ENCODE measurements at regions not wholly inside any gene's neighbourhood (a gene's known extent, or its start where the extent isn't known, plus 50 kb on each side); places are given as distances from the start of the nearest gene placed in this dataset.

DNA sequence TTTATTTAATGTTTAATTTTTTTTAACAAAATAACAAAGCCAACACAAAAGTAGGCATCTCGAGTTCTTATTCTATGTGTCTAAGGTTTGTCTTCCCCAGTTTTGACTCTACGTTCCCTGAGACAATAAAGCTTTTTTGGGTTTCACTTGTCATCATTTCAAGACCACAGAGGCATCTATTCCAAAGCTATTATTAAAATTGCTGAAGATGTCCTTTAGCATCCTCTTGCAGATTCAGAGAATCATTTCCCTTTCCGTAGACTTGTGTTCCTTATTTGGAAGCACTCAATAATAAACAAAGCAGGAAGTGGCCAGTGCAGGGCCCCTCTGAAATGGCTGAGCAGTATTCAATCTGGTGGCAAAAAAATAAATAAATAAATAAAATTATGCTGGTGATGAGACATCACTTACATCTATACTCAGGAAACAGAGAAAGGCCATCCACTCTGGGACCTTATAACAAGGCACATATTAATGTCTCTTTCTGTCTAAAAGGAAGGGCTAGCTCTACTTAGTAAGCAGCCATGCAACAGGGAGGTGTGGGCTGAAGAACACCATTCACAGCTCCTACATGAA is 362.3 kb downstream of the WDR72 start:
- no peak for DNase-seq

DNA sequence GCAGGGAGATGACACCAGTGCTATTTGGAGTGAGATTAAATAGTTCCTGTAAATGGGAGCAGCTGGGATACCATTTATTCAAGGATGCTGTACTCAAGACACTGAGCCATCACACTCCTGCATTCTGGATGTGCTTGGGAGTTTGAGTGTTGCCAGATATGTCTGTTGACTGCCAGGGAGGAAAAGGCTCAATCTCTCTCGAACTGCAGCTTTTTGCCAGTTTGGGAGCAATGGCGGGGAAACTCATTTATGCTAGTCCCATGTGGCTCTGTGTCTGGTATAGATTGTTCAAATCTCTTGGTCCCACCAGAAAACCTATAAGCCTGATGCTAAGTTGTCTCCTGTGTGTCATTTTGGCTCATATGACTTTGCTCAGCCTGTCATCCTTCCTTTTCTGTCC is 363.6 kb downstream of the WDR72 start:
- no peak for DNase-seq

DNA sequence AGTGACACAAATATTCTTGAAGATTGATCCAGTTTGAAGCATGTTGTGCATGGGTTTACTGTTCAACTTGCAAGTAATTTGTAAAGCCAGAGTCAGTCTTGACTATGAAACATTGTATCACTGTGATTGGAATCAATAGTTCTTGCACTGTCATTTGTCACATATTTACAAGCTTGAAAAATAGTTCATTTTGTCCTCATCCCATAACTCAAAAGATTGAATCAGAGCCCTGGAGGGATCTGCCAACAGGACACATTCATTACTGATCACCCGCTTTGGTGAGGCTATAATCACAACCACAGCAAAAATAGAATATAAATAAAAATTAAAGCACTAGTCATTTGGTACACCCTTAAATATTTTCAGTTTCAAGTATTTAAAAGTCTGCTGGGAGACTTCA is 368.9 kb downstream of the WDR72 start:
- DNase-seq, result no peak

DNA sequence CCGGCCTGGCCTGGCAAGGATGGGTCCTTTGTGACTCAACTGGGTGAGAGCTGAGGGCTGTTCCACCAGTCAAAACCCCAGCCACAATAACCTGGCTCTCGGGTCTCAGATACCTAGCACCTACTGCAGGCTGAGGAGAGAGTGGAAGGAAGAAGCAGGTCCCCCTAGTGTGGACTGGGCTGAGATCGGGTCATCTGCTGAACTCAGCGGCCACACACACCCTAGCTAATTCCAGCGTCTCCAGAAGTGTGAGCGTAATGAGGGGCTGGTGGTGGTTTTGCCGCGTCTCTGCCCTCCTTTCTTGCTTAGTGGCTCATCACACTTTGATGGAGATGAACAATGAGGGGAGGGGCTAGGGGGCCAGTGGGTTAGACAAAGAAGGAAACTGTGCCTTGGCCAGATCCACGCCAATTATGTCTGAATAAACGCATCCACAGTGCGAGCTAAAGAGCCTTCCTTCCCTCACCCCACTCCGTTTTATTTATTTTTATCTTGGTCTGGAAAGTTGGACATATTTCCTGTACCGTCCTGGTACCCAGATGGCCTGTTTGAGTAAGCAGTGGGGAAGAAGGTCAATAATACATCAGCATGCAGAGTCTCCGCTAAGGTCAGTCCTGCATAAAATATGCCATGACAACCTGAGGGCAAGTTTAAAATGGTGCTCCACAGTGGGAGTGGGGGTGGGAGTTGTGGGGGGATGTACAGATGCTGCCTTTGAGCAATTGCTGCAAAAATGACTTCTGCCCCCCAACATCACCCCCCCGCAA is 370.0 kb downstream of the WDR72 start:
- DNase-seq, result no peak

DNA sequence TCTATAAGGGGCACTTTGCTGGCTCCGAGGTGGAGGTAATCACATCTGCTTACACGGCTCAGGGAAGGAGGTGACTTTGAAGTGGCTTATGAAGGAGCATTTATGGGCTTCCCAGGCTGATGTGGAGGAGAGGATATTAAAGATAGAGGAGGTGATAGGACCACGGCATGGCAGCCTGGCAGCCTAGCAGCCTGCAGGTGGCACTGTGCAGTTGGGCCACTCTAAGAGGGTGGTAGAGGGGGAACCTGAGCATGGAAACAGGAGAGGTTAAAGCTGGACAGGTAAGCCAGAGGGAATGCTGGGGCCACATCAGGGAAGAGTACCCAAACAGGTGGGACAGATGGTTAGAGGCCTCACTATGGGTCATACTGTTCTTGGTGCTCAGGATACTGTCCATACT is 375.0 kb downstream of the WDR72 start:
- no peak for DNase-seq

DNA sequence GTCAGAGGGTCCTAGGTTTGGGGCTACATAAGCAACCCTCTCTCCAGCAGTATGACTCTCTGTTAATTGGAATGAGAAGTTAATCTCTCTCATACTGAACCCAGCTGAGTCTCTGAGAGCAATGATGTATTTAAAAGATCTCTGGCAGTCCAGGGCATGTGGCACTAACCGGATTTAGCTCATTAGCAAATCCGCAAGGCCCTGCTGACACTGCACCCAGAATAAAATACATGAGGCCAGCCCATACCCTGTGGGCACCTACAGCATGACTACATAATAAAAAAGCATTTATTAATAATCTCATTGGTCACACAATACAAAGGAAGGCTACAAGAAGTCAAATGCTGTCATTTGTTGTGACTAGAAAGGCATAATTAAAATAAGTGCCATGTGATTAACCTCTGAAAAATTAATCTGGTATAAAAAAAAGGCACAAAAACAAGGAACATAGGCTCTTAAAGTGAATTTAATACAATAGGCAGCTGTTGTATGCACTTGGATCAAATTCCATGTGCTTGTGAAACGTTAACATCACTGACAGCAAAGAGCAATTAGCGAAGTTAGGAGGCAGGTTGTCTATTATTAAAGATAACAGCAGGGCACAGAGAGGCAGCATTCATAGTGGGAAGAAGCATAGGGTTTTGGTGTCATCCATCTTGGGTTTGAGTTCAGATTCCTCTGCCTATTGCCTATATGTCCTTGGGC is 381.2 kb downstream of the WDR72 start:
- no peak for DNase-seq

DNA sequence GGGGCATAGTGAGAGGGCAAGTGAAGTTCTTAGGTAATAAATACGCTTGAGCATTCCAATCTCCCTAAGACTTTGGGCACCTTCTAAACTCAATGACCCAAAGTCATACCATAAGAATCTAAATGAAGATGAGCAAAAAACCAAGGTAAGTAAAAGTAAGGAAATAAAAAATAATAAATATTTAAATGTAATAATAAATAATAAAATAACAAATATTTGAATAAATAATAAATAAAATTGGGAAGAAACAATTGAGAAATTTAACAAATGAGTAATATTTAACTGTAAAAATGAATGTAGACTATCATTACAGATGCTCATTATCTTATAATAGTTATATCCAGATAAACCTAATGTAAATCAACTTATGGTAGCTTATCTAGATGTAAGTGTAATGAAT is 391.7 kb downstream of the WDR72 start:
- DNase-seq, result no peak

DNA sequence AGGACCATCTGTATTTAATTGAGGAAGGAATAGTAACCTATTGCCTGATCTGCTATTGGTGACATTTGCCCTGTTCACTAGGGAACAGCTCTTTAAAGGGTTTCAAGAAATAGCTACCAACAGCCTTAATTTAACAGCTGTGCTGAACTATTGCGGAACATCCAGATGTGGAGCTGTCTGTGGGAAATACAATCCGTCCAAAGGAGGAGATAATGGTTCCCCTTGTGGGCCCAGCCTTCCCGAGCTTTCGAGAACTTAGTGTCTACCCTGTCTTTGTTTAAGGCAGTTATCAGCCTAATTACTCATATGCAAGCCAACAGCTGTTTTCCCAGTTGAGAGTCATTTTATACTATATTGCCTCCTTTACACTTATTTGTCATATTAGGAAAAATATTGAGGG is 398.6 kb downstream of the WDR72 start:
- DNase-seq, result no peak

DNA sequence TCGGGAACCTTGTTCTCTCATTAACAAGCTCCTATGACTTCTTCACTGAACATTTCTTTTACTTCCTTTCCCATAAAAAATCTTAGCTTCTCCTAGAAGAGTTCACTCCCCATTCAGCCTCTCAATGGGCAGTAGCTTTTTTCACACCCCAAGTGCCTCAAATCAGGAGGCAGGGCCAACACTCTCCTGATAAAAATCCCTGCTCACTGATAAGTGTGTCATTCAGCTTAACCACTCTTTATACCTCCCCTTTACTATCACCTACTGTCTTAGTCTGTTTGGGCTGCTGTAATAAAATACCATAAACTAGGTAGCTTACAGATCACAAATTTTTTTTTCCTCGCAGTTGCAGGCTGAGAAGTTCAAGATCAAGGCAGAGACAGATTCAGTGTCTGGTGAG is 400.4 kb downstream of the WDR72 start:
- DNase-seq, result no peak

DNA sequence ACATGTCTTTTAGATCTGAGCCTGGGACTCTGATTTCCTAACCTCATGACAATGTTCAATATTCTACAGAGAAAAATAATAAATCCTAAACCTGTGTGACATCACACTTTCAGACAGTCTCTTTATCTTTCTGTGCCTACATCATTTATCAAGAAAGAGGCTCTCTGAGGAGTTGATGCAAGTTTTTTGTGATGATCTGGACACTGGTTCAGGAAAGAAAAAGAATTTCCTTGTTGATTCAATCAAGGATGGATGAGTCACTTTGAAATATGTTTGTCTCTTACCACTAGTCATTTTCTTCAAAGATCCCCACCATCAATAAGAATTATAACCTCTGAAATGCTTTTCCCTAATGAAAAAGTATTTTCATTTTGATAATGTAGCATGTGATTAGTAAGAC is 404.6 kb downstream of the WDR72 start:
- DNase-seq, result no peak

DNA sequence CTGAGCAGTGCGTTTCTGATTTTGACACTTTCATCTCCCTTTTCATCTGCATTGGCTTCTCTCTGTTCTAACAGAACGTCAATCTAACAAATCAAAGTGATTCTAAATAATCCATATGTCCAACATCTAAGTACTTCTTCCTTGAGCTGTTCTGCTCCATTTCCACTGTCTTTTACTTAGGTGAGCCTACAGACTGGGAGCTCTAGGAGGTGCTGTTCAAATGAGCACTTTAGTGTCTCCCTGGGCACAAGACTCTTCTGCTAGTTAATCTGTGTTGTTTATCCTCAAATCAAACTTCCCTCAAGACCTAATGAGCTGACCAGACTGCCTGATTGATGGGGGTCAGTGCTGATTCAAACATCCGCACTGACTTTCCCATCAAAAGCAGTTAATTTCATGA is 408.1 kb downstream of the WDR72 start:
- DNase-seq, result no peak

DNA sequence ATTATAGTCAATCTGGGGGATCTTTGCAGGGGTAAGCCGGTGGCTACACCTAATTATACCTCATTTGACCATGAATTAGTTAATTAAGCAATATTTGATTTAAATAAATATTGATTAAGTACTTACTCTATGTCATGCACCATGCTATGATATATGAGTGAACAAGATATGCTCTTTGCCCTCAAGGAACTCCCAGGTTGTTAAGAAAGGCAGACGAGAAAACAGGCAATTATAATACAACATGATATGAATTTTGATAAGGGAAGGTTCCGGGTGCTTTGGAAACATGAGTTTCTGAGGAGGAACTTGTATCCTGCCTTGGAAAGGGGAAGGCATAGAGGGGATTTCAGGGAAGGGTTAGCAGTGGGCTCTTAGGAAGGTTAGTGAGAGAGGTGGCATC is 412.9 kb downstream of the WDR72 start:
- no peak for DNase-seq

DNA sequence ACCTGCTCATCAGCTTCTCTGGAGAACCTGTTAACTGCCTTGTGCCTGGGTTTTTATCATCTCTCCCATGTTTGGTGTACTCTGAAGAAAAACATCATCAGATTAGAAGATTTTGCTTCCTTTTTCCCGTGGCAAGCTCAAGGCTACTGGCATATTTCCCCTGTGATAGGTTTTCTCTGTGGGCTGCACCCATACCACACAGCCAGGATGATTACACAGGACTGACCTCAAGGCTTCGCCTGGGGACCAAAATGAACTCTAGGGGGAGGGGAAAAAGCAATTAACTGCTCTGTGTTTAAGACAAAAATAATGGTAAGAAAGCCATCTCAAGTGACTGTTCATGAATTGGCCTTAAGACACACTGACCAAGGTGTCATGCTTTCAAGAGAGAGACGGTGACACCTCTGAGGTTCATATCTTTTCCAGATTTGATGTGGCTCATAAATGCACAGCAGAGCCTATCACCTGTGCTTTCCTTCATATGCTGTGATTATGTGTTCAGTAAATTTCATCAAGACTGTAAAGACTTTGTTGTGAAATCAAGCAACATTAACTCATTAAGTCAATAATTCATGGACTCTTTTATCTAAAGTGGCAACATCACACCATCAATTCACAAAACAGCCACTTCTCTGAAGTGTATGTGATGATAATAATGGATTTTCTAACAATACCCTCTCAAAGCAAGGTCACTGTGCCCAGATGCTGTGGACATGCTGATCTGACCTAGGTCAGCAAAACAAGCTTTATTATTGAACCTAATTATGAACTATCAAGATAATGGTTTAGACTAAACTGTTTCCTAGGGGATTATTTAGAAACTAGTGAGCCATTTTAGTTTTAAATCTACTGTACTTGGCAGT is 427.9 kb downstream of the WDR72 start:
- no peak for DNase-seq

DNA sequence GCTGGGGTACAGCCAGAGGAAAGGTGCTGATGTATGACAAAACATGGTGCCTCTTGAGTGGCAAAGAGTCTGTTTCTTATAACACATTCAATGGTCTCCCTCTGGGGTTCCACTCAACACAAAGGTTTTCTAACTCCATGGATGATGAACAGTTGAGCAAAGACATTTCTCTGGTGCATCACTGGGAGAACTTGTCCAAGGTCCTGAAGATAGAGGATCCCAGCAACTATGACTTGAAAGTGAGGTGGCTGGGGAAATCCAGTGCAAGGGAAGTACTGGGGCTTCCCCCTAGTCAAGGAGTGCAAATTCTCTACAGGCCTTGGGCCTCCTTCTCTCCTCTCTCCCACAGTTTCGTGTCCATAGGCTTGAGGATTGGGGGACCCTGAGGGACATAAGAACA is 431.1 kb downstream of the WDR72 start:
- no peak for DNase-seq

DNA sequence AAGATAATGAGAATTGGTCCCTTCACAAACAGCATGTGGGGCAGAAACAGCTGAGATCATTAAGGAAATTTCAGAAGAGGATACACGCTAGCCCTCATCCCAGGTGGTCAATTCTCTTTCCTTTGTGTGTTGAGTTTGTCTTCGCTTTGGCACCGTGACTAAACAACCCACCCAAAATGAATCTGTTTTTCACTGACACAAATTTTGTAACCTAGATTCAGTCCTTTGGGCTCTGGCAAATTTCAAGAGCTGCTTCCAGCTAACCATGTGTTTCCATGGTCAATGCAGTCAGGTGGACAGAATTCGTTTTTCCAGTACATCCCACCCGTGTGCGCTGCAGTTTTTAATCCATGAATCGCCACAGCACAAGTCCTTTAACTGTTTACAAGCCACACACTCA is 435.4 kb downstream of the WDR72 start:
- no peak for DNase-seq

DNA sequence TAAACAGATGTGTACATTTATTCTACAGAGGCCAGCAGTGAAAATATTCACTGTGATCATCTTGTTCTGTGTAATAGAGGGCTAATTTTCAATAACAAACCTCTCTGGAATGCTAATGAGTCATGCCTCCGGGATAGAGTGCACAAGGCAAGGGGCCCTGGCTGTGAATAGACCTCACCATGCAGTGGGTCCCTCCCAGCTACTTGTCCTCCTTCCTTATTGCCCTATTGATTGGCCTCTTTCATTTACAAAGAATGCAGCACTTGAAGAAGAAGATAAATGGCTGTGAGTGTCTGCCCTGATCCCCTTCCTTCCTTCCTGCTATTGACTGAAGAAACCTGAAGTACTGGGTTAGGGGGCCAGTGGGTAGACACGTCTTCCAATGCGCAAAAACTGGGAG is 436.3 kb downstream of the WDR72 start:
- DNase-seq, result no peak

DNA sequence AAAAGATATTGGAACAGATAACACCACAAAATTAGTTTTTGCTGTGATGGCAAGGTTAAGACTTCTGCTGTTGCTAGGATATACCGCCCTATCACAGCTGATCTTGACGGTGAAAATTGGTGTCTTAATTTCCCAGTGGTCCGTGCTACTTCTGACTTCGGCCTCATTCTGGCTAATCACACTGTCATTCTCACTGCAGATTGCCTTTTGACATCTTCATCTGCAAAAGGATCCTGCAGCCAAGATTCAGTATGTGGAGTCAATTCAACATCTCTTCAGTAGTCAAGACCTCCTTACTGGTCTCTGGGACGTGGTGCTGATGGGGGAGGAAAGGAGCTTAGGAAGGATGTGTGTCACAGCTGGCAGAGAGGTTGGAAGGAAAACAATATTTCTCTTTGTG is 438.6 kb downstream of the WDR72 start:
- no peak for DNase-seq

DNA sequence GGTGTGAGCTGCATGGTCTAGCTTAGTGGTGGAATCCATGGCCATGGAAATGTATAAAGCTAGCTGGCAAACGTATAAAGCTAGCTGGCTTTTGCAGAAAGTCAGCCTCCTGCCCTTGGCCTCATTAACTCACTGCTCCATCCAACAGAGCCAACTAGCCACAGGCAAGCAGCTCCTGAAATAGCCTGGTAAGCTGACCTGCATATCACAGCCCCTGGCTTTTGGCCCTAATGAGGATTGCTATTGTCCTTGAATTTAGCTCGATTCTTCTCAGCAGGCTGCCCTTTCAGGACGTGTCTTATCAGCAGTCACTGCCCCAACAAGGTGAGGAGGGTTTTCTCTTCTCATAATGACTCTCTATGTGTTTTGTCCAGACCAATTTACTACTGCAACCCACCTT is 446.8 kb downstream of the WDR72 start:
- no peak for DNase-seq

DNA sequence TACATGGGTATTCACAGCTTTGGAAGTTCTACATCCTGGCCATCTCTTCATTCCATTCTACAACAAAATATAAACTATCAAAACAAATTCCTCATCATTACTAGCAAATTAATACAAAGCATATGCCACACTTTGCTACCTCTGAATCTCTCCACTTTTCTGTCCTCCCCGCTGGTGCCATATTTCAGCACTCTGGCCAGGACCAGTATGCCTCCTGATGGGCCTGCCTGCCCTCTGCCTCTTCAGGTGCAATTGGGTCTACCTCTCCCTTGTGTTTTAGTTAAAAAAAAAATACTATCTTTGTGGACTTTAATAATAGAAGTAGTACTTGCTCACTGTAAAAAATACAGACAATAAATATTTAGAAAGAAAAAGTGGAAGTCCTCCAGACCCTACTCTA is 448.8 kb downstream of the WDR72 start:
- DNase-seq, result no peak

DNA sequence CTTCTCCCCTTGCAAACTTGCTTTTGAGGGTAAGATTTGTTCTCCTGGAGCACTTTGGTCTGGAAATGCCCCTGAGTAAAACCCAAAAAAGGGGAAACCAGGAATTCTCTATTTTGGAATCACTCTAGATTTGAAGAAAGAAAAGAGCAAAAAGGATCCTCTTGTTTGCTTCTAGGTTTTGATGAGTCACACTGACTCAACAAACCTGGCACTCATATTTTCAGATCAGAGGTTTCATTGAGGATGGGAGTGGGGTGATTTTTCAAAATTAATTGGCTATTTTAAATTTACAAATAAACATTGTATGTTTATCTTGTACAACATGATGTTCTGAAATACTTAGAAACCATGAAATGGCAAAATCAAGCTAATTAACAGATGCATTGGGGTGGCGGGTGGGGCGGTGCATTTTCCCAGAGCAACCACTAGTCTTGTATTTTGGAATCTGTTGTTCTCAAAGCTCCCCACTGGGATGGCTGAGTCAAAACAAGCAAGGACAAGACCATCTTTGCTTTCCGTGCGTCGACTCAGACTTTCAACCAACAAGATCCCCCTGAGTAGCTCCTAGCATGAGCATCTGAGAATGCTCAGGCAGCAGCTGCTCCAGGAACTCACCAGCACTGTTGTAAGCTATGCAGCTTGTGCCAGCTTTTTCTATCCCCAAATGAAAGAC is 451.4 kb downstream of the WDR72 start:
- no peak for DNase-seq

DNA sequence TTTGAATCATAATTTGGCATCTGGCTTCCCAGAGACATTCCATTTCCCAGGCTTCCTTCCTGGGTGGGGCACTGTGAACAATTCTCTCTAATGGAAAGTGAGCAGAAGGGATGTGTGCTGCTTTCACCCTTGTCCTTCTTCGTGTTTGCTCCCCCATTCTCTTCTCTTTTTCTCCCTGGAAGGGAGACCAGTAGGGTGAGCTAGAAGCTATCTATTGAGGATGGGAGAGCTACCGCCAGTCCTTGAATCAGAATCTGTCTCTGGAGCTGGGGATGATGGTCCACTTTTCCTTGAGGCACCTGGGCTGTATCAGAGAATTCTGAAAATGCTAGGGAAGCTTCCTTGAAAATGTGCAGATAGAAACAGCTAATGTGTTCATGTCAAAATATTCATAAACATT is 453.9 kb downstream of the WDR72 start:
- DNase-seq, result no peak

DNA sequence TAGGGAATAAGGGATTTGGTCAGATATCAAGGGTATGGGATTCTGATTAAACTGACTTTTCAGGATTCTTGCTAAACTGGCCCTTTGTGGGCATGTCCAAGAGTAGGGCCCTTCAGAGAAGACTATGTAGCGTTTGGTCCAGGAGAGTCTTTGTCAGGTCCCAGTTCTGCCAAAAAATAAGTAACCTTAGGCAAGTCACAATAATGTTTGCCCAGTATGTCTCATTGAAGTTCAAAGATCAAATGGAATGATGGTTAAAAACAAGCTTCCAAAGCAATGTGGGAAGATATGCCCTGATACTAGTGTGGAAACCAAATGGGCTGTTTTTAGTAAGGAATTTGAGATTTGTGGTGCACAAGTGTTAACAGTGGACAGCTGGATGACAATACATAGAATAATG is 454.4 kb downstream of the WDR72 start:
- DNase-seq, result no peak

DNA sequence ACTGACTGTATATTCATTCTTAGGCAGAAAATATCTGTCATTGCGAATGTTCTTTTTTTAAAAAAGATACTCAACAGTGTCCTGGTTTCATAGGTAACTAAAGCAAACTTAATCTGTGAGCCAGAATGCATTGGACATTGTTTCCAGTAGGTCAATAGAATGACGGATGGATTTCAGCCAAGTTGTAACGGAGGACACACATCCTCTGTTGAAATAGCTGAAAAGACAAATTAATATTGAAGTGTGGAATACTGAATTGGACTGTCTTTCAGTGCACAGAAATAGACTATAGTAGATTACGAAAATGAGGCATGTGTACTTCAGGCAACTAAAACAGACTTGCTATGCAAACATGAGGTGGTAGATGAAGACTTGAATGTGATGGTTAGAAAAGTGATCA is 461.6 kb downstream of the WDR72 start:
- DNase-seq, result no peak
